BLaER1 treated with 17β-estradiol and CSF1 and Interleukin-3, amounts not matched to agents 10 nM and 100 nM (cell line): ENCODE measurements at regions not wholly inside any gene's neighbourhood (a gene's known extent, or its start where the extent isn't known, plus 50 kb on each side); places are given as distances from the start of the nearest gene placed in this dataset.

ENCODE experiments used
- H3K27ac ChIP-seq, 11 experiments: shearing (Covaris generic); formaldehyde crosslinking; 2 replicates each; pipeline ENCODE4 v1.8.1; 2022
- H3K27me3 ChIP-seq, 11 experiments: shearing (Covaris generic); formaldehyde crosslinking; 2 replicates each; pipeline ENCODE4 v1.8.1; 2022
- H3K36me3 ChIP-seq, 11 experiments: shearing (Covaris generic); formaldehyde crosslinking; 2 replicates each; pipeline ENCODE4 v1.8.1; 2022
- H3K4me1 ChIP-seq, 10 experiments: shearing (Covaris generic); formaldehyde crosslinking; 2 replicates each; pipeline ENCODE4 v1.8.1; 2022
- H3K4me2 ChIP-seq, 11 experiments: shearing (Covaris generic); formaldehyde crosslinking; 2 replicates each; pipeline ENCODE4 v1.8.1; 2022
- H3K4me3 ChIP-seq, 10 experiments: shearing (Covaris generic); formaldehyde crosslinking; 2 replicates each; pipeline ENCODE4 v1.8.1; 2022
- H3K9ac ChIP-seq, 11 experiments: shearing (Covaris generic); formaldehyde crosslinking; 2 replicates each; pipeline ENCODE4 v1.8.1; 2022
- H3K9me3 ChIP-seq, 11 experiments: shearing (Covaris generic); formaldehyde crosslinking; replicated peaks in 1 of 11; 2 replicates each; pipeline ENCODE4 v1.8.1; 2022
- H4K20me1 ChIP-seq, 11 experiments: shearing (Covaris generic); formaldehyde crosslinking; 2 replicates each; pipeline ENCODE4 v1.8.1; 2022
- Cebpa-rat ChIP-seq, 11 experiments: shearing (Covaris generic); IDR thresholded peaks; 2 replicates each; pipeline ENCODE4 v1.8.1; 2022

- Histone ChIP-seq H3K4me3 (no peak overlapping the region), H3K9me3 (peaks cover 21 to 28% (median 25%) of the 10 kb centered on the region in 11 experiments), H3K4me2 (no peak overlapping the region), H4K20me1 (no peaks in the 10 kb centered on the region), H3K27me3 (no peaks in the 10 kb centered on the region), H3K9ac (no peak overlapping the region), H3K27ac (no peak overlapping the region), H3K4me1 (no peaks in the 10 kb centered on the region), H3K36me3 (no peaks in the 10 kb centered on the region)
- no peak for TF ChIP-seq Cebpa-rat (IDR thresholded peaks at IDR 0.05)
These were observed 52.6 kb upstream of the MC3R start for GRCh38 chr20:56195946-56196345.
